NCI-H82 treated with DMSO at 0.1 percent for 48 hours (cell line): ENCODE measurements at regions not wholly inside any gene's neighbourhood (a gene's known extent, or its start where the extent isn't known, plus 50 kb on each side); places are given as distances from the start of the nearest gene placed in this dataset.

Experiments
- DNase-seq: peaks from one replicate; lab custom pipeline; 2025; ENCODE audit not compliant: unreplicated experiment; lab: John Stamatoyannopoulos, UW

- no peak for DNase-seq
Measured at GRCh38 chr2:215522237-215522636, 86.4 kb upstream of the FN1 start.

- no peak for DNase-seq
Measured at GRCh38 chr2:215521031-215521430, 85.2 kb upstream of the FN1 start.

- DNase-seq: no peak
Measured at GRCh38 chr2:215517391-215517790, 81.5 kb upstream of the FN1 start.

GRCh38 chr2:215514516-215514915, 78.6 kb upstream of the FN1 start:
- no peak for DNase-seq

GRCh38 chr2:215511454-215512346, 75.8 kb upstream of the FN1 start:
- no peak for DNase-seq

DNA sequence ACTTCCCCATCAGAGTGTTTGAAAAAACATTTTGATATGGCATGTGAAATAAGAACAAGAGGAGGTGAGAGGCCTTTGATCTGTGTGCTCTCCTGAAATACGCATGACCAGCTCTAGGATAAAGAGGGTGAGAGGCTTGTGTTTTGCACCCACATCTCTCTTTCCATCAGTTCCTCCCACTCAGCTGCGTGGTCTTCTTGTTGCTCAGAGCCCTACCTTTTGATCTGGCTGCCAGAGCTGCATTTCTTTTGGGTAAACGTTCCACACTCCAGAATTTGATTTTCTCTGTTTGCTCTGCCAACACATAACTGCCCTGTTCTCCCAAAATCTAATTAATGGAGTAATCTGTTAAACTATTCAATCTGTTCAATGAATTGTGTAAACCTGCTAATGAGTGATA, 72.0 kb upstream of the FN1 start:
- DNase-seq: no peak

DNA sequence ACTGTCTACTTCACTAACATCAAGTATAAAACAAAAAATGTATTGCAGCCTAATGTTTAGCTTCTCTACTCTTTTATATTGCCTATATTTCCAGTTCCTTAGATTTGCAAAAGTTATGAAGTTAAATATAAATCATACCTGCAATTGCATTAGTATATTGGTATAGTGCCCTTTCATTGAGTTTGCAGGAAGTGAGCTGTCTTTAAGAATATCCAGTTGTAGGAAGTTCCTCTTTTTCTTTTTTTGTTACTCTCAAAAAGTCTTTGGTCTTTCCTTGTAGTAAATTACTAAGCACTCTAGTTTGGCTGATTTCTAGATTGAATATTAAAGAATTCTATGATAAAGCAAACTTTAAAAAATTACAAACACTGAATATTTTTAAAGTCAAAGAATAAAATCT, 71.3 kb upstream of the FN1 start:
- DNase-seq: no peak

GRCh38 chr2:215506604-215506990, 70.7 kb upstream of the FN1 start:
- no peak for DNase-seq

DNA sequence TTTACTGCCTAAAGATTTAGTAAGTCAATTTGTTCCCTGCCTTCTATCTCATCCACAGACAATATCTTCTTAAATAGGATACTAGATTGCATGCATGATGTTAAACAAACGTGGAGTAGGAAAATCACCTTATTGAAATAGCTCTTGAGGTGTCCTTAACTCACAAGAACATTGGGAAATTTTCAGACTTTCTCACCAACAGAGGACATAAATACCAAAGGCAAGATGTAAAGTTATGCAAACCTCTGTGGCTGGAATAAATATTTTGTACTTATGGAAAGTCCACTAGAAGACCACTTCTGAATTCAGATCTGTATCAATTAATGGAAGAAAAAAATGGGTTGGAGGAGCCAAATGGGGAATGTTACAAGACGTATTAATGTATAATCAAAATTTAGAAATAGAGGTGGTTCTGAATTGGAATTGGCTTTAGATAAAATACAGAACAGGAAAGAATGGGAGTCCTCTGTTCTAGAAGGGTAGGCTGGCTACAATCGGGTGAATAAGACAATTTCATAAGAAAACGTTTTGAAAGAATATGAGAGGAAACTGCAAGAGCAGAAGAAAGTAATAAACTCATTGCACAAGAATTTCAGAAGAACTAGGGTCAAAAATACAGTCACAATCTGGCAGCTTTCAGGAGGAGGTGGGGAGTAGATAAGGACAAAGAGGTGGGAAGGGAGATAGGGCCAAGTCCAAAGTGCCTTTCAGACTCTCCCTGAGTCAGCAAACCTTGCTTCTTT, 69.3 kb upstream of the FN1 start:
- no peak for DNase-seq

DNA sequence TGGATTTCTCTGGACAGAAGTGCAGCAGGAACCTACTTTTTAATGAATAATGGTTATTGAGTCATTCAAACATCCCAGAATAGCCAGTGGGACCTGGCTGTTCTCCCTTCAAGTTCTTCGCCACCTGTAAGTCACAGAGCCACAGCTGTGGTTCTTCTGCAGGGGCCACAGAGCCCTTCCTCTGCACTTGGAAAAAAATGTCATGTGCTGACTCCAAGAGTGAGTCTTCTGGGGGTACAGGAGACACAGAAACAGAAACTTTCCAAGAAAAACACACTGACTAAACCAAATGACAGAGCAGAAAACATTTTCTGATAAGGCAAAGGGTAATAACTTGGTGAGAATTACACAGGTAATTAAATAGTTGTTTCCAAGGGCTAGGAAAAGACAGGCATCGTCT, 68.7 kb upstream of the FN1 start:
- DNase-seq: no peak

- no peak for DNase-seq
Measured at GRCh38 chr2:215503381-215503780, 67.5 kb upstream of the FN1 start.

DNA sequence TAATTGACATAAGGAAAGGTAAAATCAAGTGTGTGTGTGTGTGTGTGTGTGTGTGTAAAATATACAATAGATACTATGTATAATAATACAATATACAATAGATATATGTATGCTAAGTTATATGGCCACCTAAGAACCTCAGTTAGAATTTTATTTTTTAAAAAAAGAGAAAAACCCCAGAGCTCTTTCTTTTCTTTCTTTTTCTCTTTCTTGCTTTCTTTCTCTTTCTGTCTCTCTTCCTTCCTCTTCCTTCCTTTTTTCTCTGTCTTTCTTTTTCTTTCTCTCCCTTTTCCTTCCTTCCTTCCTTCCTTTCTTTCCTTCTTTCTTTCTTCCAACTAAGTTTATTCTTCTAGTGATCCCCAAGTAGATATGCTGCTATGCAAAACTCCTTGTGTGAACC, 64.6 kb upstream of the FN1 start:
- DNase-seq: no peak

- no peak for DNase-seq
Measured at GRCh38 chr2:215499331-215499730, 63.5 kb upstream of the FN1 start.

GRCh38 chr2:215498431-215498830, 62.6 kb upstream of the FN1 start:
- DNase-seq: no peak

DNA sequence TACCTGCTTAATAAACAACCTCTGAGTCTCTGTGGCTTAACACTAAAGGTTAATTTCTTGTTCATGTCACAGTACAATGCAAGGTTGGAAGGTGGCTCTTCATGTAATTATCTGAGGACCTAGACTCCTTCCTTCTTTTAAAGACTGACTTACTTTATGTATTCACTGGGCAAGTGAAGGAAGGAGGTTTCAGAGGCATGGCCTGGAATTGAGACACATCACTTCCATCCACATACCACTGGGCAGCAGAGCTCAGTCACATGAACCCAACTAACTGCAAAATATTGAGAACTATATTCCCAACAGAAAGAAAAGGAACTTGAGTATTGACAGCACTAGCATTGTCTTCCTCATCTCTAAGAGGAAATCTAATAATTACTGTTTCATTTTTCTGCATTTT, 57.5 kb upstream of the FN1 start:
- no peak for DNase-seq

DNA sequence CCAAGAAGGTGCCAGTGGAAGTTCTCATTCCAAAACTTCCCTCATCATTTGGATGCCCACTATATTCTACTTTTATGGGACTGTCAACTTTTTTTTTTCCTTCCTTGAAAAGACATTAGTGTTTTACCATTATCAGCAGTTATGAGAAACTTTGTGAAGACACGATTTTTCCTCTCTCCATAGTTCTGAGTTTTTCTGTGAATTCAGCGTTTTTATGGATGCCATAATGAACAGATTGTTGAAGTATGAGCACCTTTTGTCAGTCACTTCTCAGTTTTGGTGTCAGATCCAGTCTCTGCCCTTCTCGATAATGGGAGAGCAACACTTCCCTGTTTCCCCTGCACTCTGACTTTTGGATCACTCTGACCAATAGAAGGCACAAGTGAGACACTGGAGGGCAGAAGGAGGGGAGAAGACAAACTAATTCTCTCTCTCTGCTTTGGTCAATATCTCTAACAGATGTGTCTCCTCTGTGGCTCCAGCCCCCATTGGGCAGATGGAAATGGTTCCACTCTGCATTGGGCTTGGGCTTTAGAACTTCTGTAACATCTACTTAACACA, 53.5 kb upstream of the FN1 start:
- no peak for DNase-seq

- no peak for DNase-seq
Measured at GRCh38 chr2:215487002-215487372, 51.1 kb upstream of the FN1 start.

GRCh38 chr2:215486291-215487001, 50.6 kb upstream of the FN1 start:
- no peak for DNase-seq
